ENCODE measurements at regions not wholly inside any gene's neighbourhood (a gene's known extent, or its start where the extent isn't known, plus 50 kb on each side); places are given as distances from the start of the nearest gene placed in this dataset.

- TF ChIP-seq ZFX (IDR thresholded peaks at IDR 0.05; ENCODE audit: borderline replicate concordance): no peak
- TF ChIP-seq, protein P1, sequence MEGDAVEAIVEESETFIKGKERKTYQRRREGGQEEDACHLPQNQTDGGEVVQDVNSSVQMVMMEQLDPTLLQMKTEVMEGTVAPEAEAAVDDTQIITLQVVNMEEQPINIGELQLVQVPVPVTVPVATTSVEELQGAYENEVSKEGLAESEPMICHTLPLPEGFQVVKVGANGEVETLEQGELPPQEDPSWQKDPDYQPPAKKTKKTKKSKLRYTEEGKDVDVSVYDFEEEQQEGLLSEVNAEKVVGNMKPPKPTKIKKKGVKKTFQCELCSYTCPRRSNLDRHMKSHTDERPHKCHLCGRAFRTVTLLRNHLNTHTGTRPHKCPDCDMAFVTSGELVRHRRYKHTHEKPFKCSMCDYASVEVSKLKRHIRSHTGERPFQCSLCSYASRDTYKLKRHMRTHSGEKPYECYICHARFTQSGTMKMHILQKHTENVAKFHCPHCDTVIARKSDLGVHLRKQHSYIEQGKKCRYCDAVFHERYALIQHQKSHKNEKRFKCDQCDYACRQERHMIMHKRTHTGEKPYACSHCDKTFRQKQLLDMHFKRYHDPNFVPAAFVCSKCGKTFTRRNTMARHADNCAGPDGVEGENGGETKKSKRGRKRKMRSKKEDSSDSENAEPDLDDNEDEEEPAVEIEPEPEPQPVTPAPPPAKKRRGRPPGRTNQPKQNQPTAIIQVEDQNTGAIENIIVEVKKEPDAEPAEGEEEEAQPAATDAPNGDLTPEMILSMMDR (IDR thresholded peaks at IDR 0.05): no peak
- no peak overlapping the region for H3K27ac ChIP-seq
Measured at GRCh38 chr2:64283641-64284361, 139.6 kb upstream of the PELI1 start.

GRCh38 chr2:64284751-64285150 is 140.5 kb upstream of the PELI1 start:
- H3K27ac ChIP-seq: no peak overlapping the region
- TF ChIP-seq ZFX (IDR thresholded peaks at IDR 0.05; ENCODE audit: borderline replicate concordance): no peak
- TF ChIP-seq, protein P1 (IDR thresholded peaks at IDR 0.05): no peak

GRCh38 chr2:64287202-64287740 is 143.1 kb upstream of the PELI1 start:
- TF ChIP-seq, protein P1 (IDR thresholded peaks at IDR 0.05): no peak
- no peak for TF ChIP-seq ZFX (IDR thresholded peaks at IDR 0.05; ENCODE audit: borderline replicate concordance)

DNA sequence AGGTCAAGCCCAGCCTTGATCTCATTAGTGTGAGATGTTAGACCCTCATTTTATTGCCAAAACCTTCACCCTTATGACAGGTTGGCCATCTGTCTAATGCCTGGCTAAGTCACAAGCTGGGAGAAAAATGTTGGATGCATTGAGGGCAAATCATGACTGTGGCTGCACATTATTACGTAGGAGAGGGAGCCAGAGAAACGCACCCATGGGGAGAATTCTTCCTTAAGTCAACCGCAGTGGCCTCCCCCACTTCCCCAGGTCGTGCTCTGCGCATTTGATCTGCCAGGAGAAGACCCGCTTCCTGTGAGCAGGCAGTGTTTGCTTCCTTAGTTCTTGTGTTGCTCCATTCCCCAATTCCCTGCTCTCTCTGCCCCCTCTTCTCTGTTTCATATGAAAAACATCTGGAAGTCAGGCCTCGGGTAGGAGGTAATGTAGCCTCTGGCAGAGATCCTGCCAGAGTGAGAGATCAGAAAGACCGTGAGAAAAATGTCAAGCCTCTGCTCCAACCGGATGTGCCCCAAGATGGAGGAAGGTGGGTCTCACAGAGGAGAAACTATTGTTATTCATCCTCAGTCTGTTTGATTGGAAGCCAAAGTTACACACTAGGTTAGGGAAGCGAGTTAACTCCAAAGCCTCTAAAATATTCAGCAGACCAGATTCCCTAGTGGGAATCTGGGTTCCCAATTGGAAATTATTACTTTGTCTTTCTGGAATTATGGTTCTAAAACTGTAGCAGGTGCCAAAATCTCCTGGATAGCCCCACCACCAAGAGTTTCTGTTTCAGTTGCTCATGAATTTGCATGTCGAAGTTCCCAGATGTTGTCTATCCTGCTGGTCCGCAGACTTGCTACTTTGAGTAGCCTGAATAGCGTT is 144.3 kb upstream of the PELI1 start:
- H3K27ac ChIP-seq: no peak overlapping the region
- TF ChIP-seq, protein P1 (IDR thresholded peaks at IDR 0.05): no peak
- TF ChIP-seq ZFX (IDR thresholded peaks at IDR 0.05; ENCODE audit: borderline replicate concordance): no peak

More at GRCh38 chr2:64287202-64287740, 143.1 kb upstream of the PELI1 start:
- no peak overlapping the region for H3K27ac ChIP-seq

- no peak for TF ChIP-seq ZFX (IDR thresholded peaks at IDR 0.05; ENCODE audit: borderline replicate concordance)
- TF ChIP-seq, protein P1 (IDR thresholded peaks at IDR 0.05): no peak
- no peak overlapping the region for H3K27ac ChIP-seq
Measured at GRCh38 chr2:64289251-64289650, 145.0 kb upstream of the PELI1 start.

DNA sequence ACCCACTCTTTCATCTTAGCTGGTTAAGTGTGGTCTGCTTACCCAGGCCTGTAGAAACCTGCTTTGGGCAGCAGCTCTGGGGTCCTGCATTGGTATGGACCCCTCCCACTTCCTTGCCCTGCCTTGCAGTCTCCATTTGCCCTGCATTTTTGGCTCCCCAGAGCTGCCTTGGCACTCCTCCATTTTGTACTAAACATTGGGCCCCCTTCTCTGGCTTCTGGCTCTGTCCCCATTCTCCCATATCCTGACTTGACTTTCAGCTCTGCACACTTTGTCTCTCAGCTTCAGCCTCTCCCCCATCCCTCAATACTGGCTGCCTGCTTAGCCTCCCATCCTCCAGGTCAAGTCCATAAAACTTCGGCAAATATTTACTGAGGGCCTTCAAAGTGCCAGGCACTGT is 145.5 kb upstream of the PELI1 start:
- no peak overlapping the region for H3K27ac ChIP-seq
- no peak for TF ChIP-seq ZFX (IDR thresholded peaks at IDR 0.05; ENCODE audit: borderline replicate concordance)
- TF ChIP-seq, protein P1 (IDR thresholded peaks at IDR 0.05): no peak

Data from 22Rv1 (cell line).